A673 (cell line): ENCODE measurements at regions not wholly inside any gene's neighbourhood (a gene's known extent, or its start where the extent isn't known, plus 50 kb on each side); places are given as distances from the start of the nearest gene placed in this dataset.

Experiments
- BruUV-seq: library from RNA; stranded (reverse); fragments of 400-500 nt; replicated peaks from 2 replicates; lab custom pipeline; 2021; lab: Mats Ljungman, UMichigan
- CTCF ChIA-PET: fragments of 300-600 bp; sonication (Branson Sonifier 250); formaldehyde crosslinking; loops from one replicate; lab custom pipeline; 2022; ENCODE audit warnings: antibody characterized with exemption; lab: Charles Lee
- POLR2A ChIA-PET: fragments of 300-600 bp; sonication (Branson Sonifier 250); formaldehyde crosslinking; loops from one replicate; lab custom pipeline; 2022; ENCODE audit warnings: antibody characterized with exemption; ENCODE audit not compliant: low non-redundant PET; lab: Charles Lee
- DNase-seq: peaks from one replicate; pipeline ENCODE4 v3.0.0-alpha.2; 2015; ENCODE audit warnings: low spot score
- H3K27ac ChIP-seq: fragments of 200-600 bp; sonication (generic); 2 replicates; pipeline ENCODE4 v1.5.1; 2016; ENCODE audit warnings: mixed run types, low read depth, mild to moderate bottlenecking, mixed read lengths, antibody characterized with exemption, low read length; ENCODE audit not compliant: poor library complexity, severe bottlenecking
- H3K27me3 ChIP-seq: fragments of 200-600 bp; sonication (generic); replicated peaks from 2 replicates; pipeline ENCODE4 v1.6.1; 2017; ENCODE audit warnings: mixed run types, low read depth, mild to moderate bottlenecking, mixed read lengths, antibody characterized with exemption, low read length; ENCODE audit not compliant: insufficient read depth, poor library complexity
- H3K36me3 ChIP-seq: fragments of 200-600 bp; sonication (generic); 2 replicates; pipeline ENCODE4 v1.6.1; 2016; ENCODE audit warnings: mixed run types, mild to moderate bottlenecking, mixed read lengths, antibody characterized with exemption, low read length; ENCODE audit not compliant: insufficient read depth, poor library complexity, severe bottlenecking
- H3K4me1 ChIP-seq: fragments of 200-600 bp; sonication (generic); 2 replicates; pipeline ENCODE4 v1.6.1; 2017; ENCODE audit warnings: mixed run types, mild to moderate bottlenecking, mixed read lengths, antibody characterized with exemption, low read length; ENCODE audit not compliant: insufficient read depth, poor library complexity, severe bottlenecking
- H3K4me3 ChIP-seq: fragments of 200-600 bp; sonication (generic); 2 replicates; pipeline ENCODE4 v1.5.1; 2016; ENCODE audit warnings: low read depth, mixed run types, mild to moderate bottlenecking, mixed read lengths, low read length; ENCODE audit not compliant: poor library complexity, severe bottlenecking
- H3K9me3 ChIP-seq: fragments of 200-600 bp; sonication (generic); 2 replicates; pipeline ENCODE4 v1.6.1; 2016; ENCODE audit warnings: mixed run types, low read depth, mild to moderate bottlenecking, mixed read lengths, antibody characterized with exemption, low read length; ENCODE audit not compliant: poor library complexity, severe bottlenecking
- EZH2 ChIP-seq: fragments of 200-600 bp; sonication (generic); IDR thresholded peaks from 2 replicates; pipeline ENCODE4 v1.6.1; 2017; ENCODE audit warnings: borderline replicate concordance, low read depth, mild to moderate bottlenecking, mixed read lengths, antibody characterized with exemption, low read length; ENCODE audit not compliant: poor library complexity, severe bottlenecking
- intact Hi-C: fragments of 100-400 bp; cut with micrococcal nuclease; formaldehyde crosslinking; loops from one replicate; pipeline ENCODE4 v1.10.0; 2022; ENCODE audit not compliant: unreplicated experiment
- TF ChIP-seq, protein P1 (sequence below): fragments of 300-800, 200-600 bp; sonication (generic); conservative IDR thresholded peaks from 2 replicates; pipeline ENCODE4 v1.5.1; 2017; ENCODE audit warnings: low read depth, mild to moderate bottlenecking, antibody characterized with exemption, low read length, moderate library complexity, mixed read lengths

DNA sequence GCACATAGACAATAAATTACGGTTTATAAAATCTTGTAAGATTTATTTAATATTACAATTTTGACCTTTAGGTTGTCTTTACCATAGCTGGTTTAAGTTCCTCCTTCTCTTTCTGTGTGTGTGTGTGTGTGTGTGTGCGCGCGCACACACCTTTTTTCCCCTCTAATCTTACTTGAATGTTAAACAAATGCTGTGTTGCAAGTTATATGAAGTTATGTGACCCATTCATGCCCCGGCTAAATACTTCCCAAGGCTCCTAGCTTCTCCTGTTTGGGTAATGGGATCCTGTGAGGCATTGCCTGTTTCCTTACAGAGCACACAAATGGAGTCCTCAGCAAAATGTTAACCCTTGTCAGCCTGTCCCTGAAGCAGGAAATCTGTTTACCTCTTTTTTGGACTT, 125.6 kb upstream of the ZNF608 start:
- TF ChIP-seq EZH2 = no peak
- TF ChIP-seq, protein P1, sequence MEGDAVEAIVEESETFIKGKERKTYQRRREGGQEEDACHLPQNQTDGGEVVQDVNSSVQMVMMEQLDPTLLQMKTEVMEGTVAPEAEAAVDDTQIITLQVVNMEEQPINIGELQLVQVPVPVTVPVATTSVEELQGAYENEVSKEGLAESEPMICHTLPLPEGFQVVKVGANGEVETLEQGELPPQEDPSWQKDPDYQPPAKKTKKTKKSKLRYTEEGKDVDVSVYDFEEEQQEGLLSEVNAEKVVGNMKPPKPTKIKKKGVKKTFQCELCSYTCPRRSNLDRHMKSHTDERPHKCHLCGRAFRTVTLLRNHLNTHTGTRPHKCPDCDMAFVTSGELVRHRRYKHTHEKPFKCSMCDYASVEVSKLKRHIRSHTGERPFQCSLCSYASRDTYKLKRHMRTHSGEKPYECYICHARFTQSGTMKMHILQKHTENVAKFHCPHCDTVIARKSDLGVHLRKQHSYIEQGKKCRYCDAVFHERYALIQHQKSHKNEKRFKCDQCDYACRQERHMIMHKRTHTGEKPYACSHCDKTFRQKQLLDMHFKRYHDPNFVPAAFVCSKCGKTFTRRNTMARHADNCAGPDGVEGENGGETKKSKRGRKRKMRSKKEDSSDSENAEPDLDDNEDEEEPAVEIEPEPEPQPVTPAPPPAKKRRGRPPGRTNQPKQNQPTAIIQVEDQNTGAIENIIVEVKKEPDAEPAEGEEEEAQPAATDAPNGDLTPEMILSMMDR = no peak
- no peaks in the 10 kb centered on the region for H3K36me3 ChIP-seq
- no peaks in the 10 kb centered on the region for H3K9me3 ChIP-seq
- CTCF ChIA-PET = no interaction called here
- no peak overlapping the region for H3K4me3 ChIP-seq
- H3K27me3 ChIP-seq = no peaks in the 10 kb centered on the region
- intact Hi-C loops = no loop called here
- DNase-seq = no peak
- POLR2A ChIA-PET = no interaction called here
- H3K27ac ChIP-seq = no peak overlapping the region
- BruUV-seq = no TSS peak
- H3K4me1 ChIP-seq = peaks cover 3% of the 10 kb centered on the region

DNA sequence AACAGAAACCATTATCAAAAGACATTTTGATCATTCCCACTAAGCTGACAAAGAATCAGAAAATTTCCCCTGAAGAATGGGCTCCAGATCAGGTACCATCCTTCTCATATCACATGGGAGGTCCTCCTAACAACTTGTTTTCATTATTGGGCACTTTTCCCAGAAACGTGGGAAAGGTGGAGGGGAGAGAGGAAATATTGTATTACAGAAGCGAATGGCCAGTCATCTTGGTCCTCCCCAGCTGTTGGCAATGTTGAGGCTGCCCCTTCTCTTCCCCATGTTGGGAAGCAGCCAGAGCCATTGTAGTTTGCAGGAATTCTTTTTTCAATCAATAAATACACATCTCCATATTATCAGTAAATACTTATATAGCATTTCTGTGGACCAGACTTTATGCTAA, 126.2 kb upstream of the ZNF608 start:
- ChIA-PET POLR2A (no interaction called here), CTCF (no interaction called here)
- Histone ChIP-seq H3K4me3 (no peak overlapping the region), H3K9me3 (no peaks in the 10 kb centered on the region), H3K27me3 (no peaks in the 10 kb centered on the region), H3K36me3 (no peaks in the 10 kb centered on the region), H3K27ac (no peak overlapping the region), H3K4me1 (peaks cover 3% of the 10 kb centered on the region)
- intact Hi-C loops = no loop called here
- DNase-seq = no peak
- no peak for TF ChIP-seq EZH2
- BruUV-seq = no TSS peak

DNA sequence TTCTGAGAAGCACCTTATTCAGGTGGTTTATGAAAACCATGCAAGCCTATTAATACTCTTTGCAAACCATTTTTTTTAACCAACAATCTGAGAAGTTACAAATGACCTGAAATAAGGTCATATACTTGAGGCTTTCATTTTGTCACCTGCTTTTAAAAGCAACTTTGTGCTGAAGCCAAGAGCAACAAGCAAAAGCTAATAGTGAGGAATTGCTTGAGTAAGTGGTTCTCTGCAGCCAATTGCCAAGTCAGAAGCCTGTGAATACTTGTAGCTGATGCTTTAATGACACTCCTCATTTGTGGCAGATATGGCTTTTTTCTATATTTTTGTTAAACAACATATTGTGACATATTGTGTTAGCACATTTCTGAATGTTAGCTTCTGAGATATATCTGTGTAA, 126.7 kb upstream of the ZNF608 start:
- H3K36me3 ChIP-seq = no peaks in the 10 kb centered on the region
- H3K4me1 ChIP-seq = peaks cover 3% of the 10 kb centered on the region
- no peak for DNase-seq
- no peak overlapping the region for H3K4me3 ChIP-seq
- intact Hi-C loops = no loop called here
- ChIA-PET CTCF (no interaction called here), POLR2A (no interaction called here)
- no peak overlapping the region for H3K27ac ChIP-seq
- no peak for TF ChIP-seq EZH2
- TF ChIP-seq, protein P1 = no peak
- BruUV-seq = no TSS peak
- no peaks in the 10 kb centered on the region for H3K27me3 ChIP-seq
- no peaks in the 10 kb centered on the region for H3K9me3 ChIP-seq

DNA sequence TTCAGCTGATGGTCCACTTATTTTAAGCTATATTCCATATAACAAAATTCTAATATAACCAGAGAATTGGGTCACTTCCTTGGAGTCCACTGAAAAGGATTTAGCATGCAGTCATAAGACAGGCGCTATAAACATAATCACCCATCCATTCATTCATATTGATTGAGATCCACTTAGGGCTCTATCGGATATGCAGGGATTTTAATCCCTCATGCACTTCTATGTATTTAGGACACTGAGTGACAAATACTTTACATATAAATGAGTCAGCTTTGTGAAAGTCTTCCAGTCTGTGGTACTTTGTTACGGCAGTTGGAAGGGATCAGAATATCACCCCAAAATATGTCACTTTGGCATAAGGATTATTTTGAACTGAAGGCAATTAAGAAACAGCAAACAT, 127.3 kb upstream of the ZNF608 start:
- TF ChIP-seq EZH2 = no peak
- TF ChIP-seq, protein P1 = no peak
- Histone ChIP-seq H3K4me3 (no peak overlapping the region), H3K27ac (no peak overlapping the region), H3K4me1 (peaks cover 3% of the 10 kb centered on the region), H3K36me3 (no peaks in the 10 kb centered on the region), H3K9me3 (no peaks in the 10 kb centered on the region), H3K27me3 (no peaks in the 10 kb centered on the region)
- CTCF ChIA-PET = no interaction called here
- intact Hi-C loops = no loop called here
- no TSS peak for BruUV-seq
- no peak for DNase-seq
- POLR2A ChIA-PET = no interaction called here
